ENCODE measurements at regions not wholly inside any gene's neighbourhood (a gene's known extent, or its start where the extent isn't known, plus 50 kb on each side); places are given as distances from the start of the nearest gene placed in this dataset.
"Not testable (repeated sequence)": the region's sequence is repeated elsewhere in the genome, so short reads cannot be mapped to it uniquely, and the experiment has no call there.

- not testable (repeated sequence) for H3K27ac Mint-ChIP-seq; H3K4me1 ChIP-seq (ENCODE audit: control insufficient read depth, insufficient read depth, low read length, poor library complexity, severe bottlenecking); H3K9me3 ChIP-seq (ENCODE audit: control insufficient read depth in 2 of 2, low read length in 2 of 2); H3K4me3 ChIP-seq (ENCODE audit: low read depth, low read length); H3K4me3 Mint-ChIP-seq; H3K27me3 Mint-ChIP-seq; H3K36me3 Mint-ChIP-seq; H3K27me3 ChIP-seq (ENCODE audit: control insufficient read depth, insufficient read depth, low read length); DNase-seq; ATAC-seq (ENCODE audit: low read depth in 2 of 2); H3K4me1 Mint-ChIP-seq; H3K36me3 ChIP-seq (ENCODE audit: control insufficient read depth, insufficient read depth, low read length); H3K27ac ChIP-seq (ENCODE audit: insufficient read depth, low read length, poor library complexity, severe bottlenecking)
- H3K9me3 Mint-ChIP-seq = peaks cover 2 to 33% (median 9%) of the 10 kb centered on the region in 7 donors
Observed at GRCh38 chr4:59724286-59724685, 1475.8 kb upstream of the ADGRL3 start.

- ATAC-seq (ENCODE audit: low read depth in 2 of 2) (no peak), DNase-seq (no peak)
- Mint-ChIP-seq H3K4me1 (no peaks in the 10 kb centered on the region), H3K36me3 (no peaks in the 10 kb centered on the region), H3K27ac (no peak overlapping the region), H3K9me3 (peaks cover 3 to 36% (median 8%) of the 10 kb centered on the region in 7 donors), H3K4me3 (no peak overlapping the region), H3K27me3 (peaks cover 4% of the 10 kb centered on the region)
- H3K27ac ChIP-seq (ENCODE audit: insufficient read depth, low read length, poor library complexity, severe bottlenecking) = no peak overlapping the region
- no peaks in the 10 kb centered on the region for H3K36me3 ChIP-seq (ENCODE audit: control insufficient read depth, insufficient read depth, low read length)
- H3K27me3 ChIP-seq (ENCODE audit: control insufficient read depth, insufficient read depth, low read length) = no peaks in the 10 kb centered on the region
- H3K4me1 ChIP-seq (ENCODE audit: control insufficient read depth, insufficient read depth, low read length, poor library complexity, severe bottlenecking) = no peaks in the 10 kb centered on the region
- no peaks in the 10 kb centered on the region for H3K9me3 ChIP-seq (ENCODE audit: control insufficient read depth in 2 of 2, low read length in 2 of 2)
- no peak overlapping the region for H3K4me3 ChIP-seq (ENCODE audit: low read depth, low read length)
Observed at GRCh38 chr4:59727745-59728144, 1472.4 kb upstream of the ADGRL3 start.

- Mint-ChIP-seq H3K27me3 (peaks cover 4% of the 10 kb centered on the region), H3K27ac (no peak overlapping the region), H3K4me1 (no peaks in the 10 kb centered on the region), H3K4me3 (no peak overlapping the region), H3K36me3 (no peaks in the 10 kb centered on the region), H3K9me3 (peaks cover 3 to 36% (median 8%) of the 10 kb centered on the region in 7 donors)
- no peak for ATAC-seq (ENCODE audit: low read depth in 2 of 2)
- no peak overlapping the region for H3K4me3 ChIP-seq (ENCODE audit: low read depth, low read length)
- no peak for DNase-seq
- no peaks in the 10 kb centered on the region for H3K4me1 ChIP-seq (ENCODE audit: control insufficient read depth, insufficient read depth, low read length, poor library complexity, severe bottlenecking)
- H3K9me3 ChIP-seq (ENCODE audit: control insufficient read depth in 2 of 2, low read length in 2 of 2) = no peaks in the 10 kb centered on the region
- no peak overlapping the region for H3K27ac ChIP-seq (ENCODE audit: insufficient read depth, low read length, poor library complexity, severe bottlenecking)
- no peaks in the 10 kb centered on the region for H3K27me3 ChIP-seq (ENCODE audit: control insufficient read depth, insufficient read depth, low read length)
- H3K36me3 ChIP-seq (ENCODE audit: control insufficient read depth, insufficient read depth, low read length) = no peaks in the 10 kb centered on the region
Observed at GRCh38 chr4:59728496-59728895, 1471.6 kb upstream of the ADGRL3 start.

- no peaks in the 10 kb centered on the region for H3K9me3 ChIP-seq (ENCODE audit: control insufficient read depth in 2 of 2, low read length in 2 of 2)
- no peaks in the 10 kb centered on the region for H3K4me1 Mint-ChIP-seq
- H3K9me3 Mint-ChIP-seq = peaks cover 3 to 36% (median 8%) of the 10 kb centered on the region in 7 donors
- H3K36me3 Mint-ChIP-seq = no peaks in the 10 kb centered on the region
- no peak overlapping the region for H3K4me3 Mint-ChIP-seq
- H3K27me3 Mint-ChIP-seq = peaks cover 4% of the 10 kb centered on the region
- no peak overlapping the region for H3K4me3 ChIP-seq (ENCODE audit: low read depth, low read length)
- H3K27me3 ChIP-seq (ENCODE audit: control insufficient read depth, insufficient read depth, low read length) = no peaks in the 10 kb centered on the region
- DNase-seq = no peak
- ATAC-seq (ENCODE audit: low read depth in 2 of 2) = no peak
- no peaks in the 10 kb centered on the region for H3K36me3 ChIP-seq (ENCODE audit: control insufficient read depth, insufficient read depth, low read length)
- no peaks in the 10 kb centered on the region for H3K4me1 ChIP-seq (ENCODE audit: control insufficient read depth, insufficient read depth, low read length, poor library complexity, severe bottlenecking)
- H3K27ac Mint-ChIP-seq = no peak overlapping the region
- no peak overlapping the region for H3K27ac ChIP-seq (ENCODE audit: insufficient read depth, low read length, poor library complexity, severe bottlenecking)
Observed at GRCh38 chr4:59729321-59729720, 1470.8 kb upstream of the ADGRL3 start.

GRCh38 chr4:59748433-59748832, 1451.7 kb upstream of the ADGRL3 start:
- H3K4me3 Mint-ChIP-seq = no peak overlapping the region
- no peak overlapping the region for H3K27ac Mint-ChIP-seq
- DNase-seq = no peak
- Histone ChIP-seq H3K27me3 (ENCODE audit: control insufficient read depth, insufficient read depth, low read length) (no peaks in the 10 kb centered on the region), H3K36me3 (ENCODE audit: control insufficient read depth, insufficient read depth, low read length) (no peaks in the 10 kb centered on the region), H3K9me3 (ENCODE audit: control insufficient read depth in 2 of 2, low read length in 2 of 2) (no peaks in the 10 kb centered on the region), H3K4me1 (ENCODE audit: control insufficient read depth, insufficient read depth, low read length, poor library complexity, severe bottlenecking) (no peaks in the 10 kb centered on the region), H3K27ac (ENCODE audit: insufficient read depth, low read length, poor library complexity, severe bottlenecking) (no peak overlapping the region), H3K4me3 (ENCODE audit: low read depth, low read length) (no peak overlapping the region)
- H3K9me3 Mint-ChIP-seq = peaks cover 0 to 31% (median 9%) of the 10 kb centered on the region in 7 donors
- no peak for ATAC-seq (ENCODE audit: low read depth in 2 of 2)
- no peaks in the 10 kb centered on the region for H3K4me1 Mint-ChIP-seq
- H3K27me3 Mint-ChIP-seq = no peaks in the 10 kb centered on the region
- no peaks in the 10 kb centered on the region for H3K36me3 Mint-ChIP-seq

GRCh38 chr4:59759082-59759825, 1440.9 kb upstream of the ADGRL3 start:
- H3K27ac Mint-ChIP-seq = no peak overlapping the region
- no peaks in the 10 kb centered on the region for H3K36me3 Mint-ChIP-seq
- ATAC-seq (ENCODE audit: low read depth in 2 of 2) = peak in 1 of 2 donors; percentile 20
- Histone ChIP-seq H3K36me3 (ENCODE audit: control insufficient read depth, insufficient read depth, low read length) (no peaks in the 10 kb centered on the region), H3K4me1 (ENCODE audit: control insufficient read depth, insufficient read depth, low read length, poor library complexity, severe bottlenecking) (no peaks in the 10 kb centered on the region), H3K27me3 (ENCODE audit: control insufficient read depth, insufficient read depth, low read length) (no peaks in the 10 kb centered on the region), H3K9me3 (ENCODE audit: control insufficient read depth in 2 of 2, low read length in 2 of 2) (peaks cover 0 to 4% of the 10 kb centered on the region in 2 experiments), H3K27ac (ENCODE audit: insufficient read depth, low read length, poor library complexity, severe bottlenecking) (no peak overlapping the region), H3K4me3 (ENCODE audit: low read depth, low read length) (no peak overlapping the region)
- no peak for DNase-seq
- H3K4me1 Mint-ChIP-seq = no peaks in the 10 kb centered on the region
- no peaks in the 10 kb centered on the region for H3K27me3 Mint-ChIP-seq
- peaks cover 1 to 20% (median 12%) of the 10 kb centered on the region in 7 donors for H3K9me3 Mint-ChIP-seq
- H3K4me3 Mint-ChIP-seq = no peak overlapping the region

GRCh38 chr4:59762344-59762743, 1437.8 kb upstream of the ADGRL3 start:
- Mint-ChIP-seq H3K27me3 (no peaks in the 10 kb centered on the region), H3K4me1 (no peaks in the 10 kb centered on the region), H3K9me3 (peaks cover 0 to 20% (median 12%) of the 10 kb centered on the region in 7 donors), H3K27ac (no peak overlapping the region), H3K4me3 (no peak overlapping the region), H3K36me3 (no peaks in the 10 kb centered on the region)
- no peaks in the 10 kb centered on the region for H3K4me1 ChIP-seq (ENCODE audit: control insufficient read depth, insufficient read depth, low read length, poor library complexity, severe bottlenecking)
- no peaks in the 10 kb centered on the region for H3K9me3 ChIP-seq (ENCODE audit: control insufficient read depth in 2 of 2, low read length in 2 of 2)
- H3K27ac ChIP-seq (ENCODE audit: insufficient read depth, low read length, poor library complexity, severe bottlenecking) = no peak overlapping the region
- ATAC-seq (ENCODE audit: low read depth in 2 of 2) (no peak), DNase-seq (no peak)
- H3K4me3 ChIP-seq (ENCODE audit: low read depth, low read length) = no peak overlapping the region
- no peaks in the 10 kb centered on the region for H3K36me3 ChIP-seq (ENCODE audit: control insufficient read depth, insufficient read depth, low read length)
- H3K27me3 ChIP-seq (ENCODE audit: control insufficient read depth, insufficient read depth, low read length) = no peaks in the 10 kb centered on the region

- Histone ChIP-seq H3K36me3 (ENCODE audit: control insufficient read depth, insufficient read depth, low read length) (no peaks in the 10 kb centered on the region), H3K27ac (ENCODE audit: insufficient read depth, low read length, poor library complexity, severe bottlenecking) (no peak overlapping the region), H3K4me3 (ENCODE audit: low read depth, low read length) (no peak overlapping the region), H3K27me3 (ENCODE audit: control insufficient read depth, insufficient read depth, low read length) (no peaks in the 10 kb centered on the region), H3K9me3 (ENCODE audit: control insufficient read depth in 2 of 2, low read length in 2 of 2) (peaks cover 0 to 3% of the 10 kb centered on the region in 2 experiments), H3K4me1 (ENCODE audit: control insufficient read depth, insufficient read depth, low read length, poor library complexity, severe bottlenecking) (no peaks in the 10 kb centered on the region)
- Mint-ChIP-seq H3K4me3 (no peak overlapping the region), H3K27ac (no peak overlapping the region), H3K27me3 (no peaks in the 10 kb centered on the region), H3K9me3 (peaks cover 2 to 12% (median 10%) of the 10 kb centered on the region in 7 donors), H3K4me1 (no peaks in the 10 kb centered on the region), H3K36me3 (no peaks in the 10 kb centered on the region)
- no peak for ATAC-seq (ENCODE audit: low read depth in 2 of 2)
- DNase-seq = no peak
Observed at GRCh38 chr4:59770601-59771264, 1429.4 kb upstream of the ADGRL3 start.
